SK-N-SH treated with all-trans-retinoic acid at 6 μM for 48 hours (cell line): ENCODE measurements at regions not wholly inside any gene's neighbourhood (a gene's known extent, or its start where the extent isn't known, plus 50 kb on each side); places are given as distances from the start of the nearest gene placed in this dataset.

Source experiments
- ATAC-seq: fragments of 200-7000 bp; cut with Tn5 transposase; 3 replicates; pipeline ENCODE4 v1.9.1; 2020; ENCODE audit warnings: mild to moderate bottlenecking, moderate library complexity
- ARNTL ChIP-seq: fragments of 450-650 bp; formaldehyde crosslinking; IDR thresholded peaks from 2 replicates; pipeline ENCODE4 v1.5.0; 2020; ENCODE audit warnings: low read depth, mild to moderate bottlenecking, moderate library complexity, borderline replicate concordance
- CREB5 ChIP-seq: fragments of 250-450 bp; sonication (Bioruptor Pico); IDR thresholded peaks from 2 replicates; pipeline ENCODE4 v1.5.1; 2020; ENCODE audit warnings: low read depth, mild to moderate bottlenecking, moderate library complexity
- CSDC2 ChIP-seq: fragments of 250-450 bp; sonication (Bioruptor Pico); IDR thresholded peaks from 2 replicates; pipeline ENCODE4 v1.5.0; 2020; ENCODE audit warnings: mild to moderate bottlenecking, moderate library complexity
- ESRRG ChIP-seq: fragments of 250-450 bp; sonication (Bioruptor Pico); IDR thresholded peaks from 2 replicates; pipeline ENCODE4 v1.6.1; 2021; ENCODE audit warnings: mild to moderate bottlenecking
- ISL1 ChIP-seq: fragments of 250-450 bp; sonication (Bioruptor Pico); IDR thresholded peaks from 2 replicates; pipeline ENCODE4 v2.1.2; 2022; ENCODE audit warnings: mild to moderate bottlenecking, moderate library complexity
- OSR1 ChIP-seq: fragments of 250-450 bp; sonication (Bioruptor Pico); IDR thresholded peaks from 2 replicates; pipeline ENCODE4 v1.8.0; 2022; ENCODE audit warnings: moderate library complexity, mild to moderate bottlenecking, inconsistent platforms
- PATZ1 ChIP-seq: fragments of 250-450 bp; sonication (Bioruptor Pico); IDR thresholded peaks from 2 replicates; pipeline ENCODE4 v1.8.0; 2020; ENCODE audit warnings: mild to moderate bottlenecking, moderate library complexity, borderline replicate concordance
- PPARA ChIP-seq: fragments of 250-450 bp; sonication (Bioruptor Pico); IDR thresholded peaks from 2 replicates; pipeline ENCODE4 v1.5.0; 2020; ENCODE audit warnings: mild to moderate bottlenecking, borderline replicate concordance
- RARB ChIP-seq: fragments of 250-450 bp; sonication (Bioruptor Pico); IDR thresholded peaks from 2 replicates; pipeline ENCODE4 v1.8.0; 2021; ENCODE audit warnings: mild to moderate bottlenecking, moderate library complexity
- SNAI2 ChIP-seq: fragments of 250-450 bp; sonication (Bioruptor Pico); IDR thresholded peaks from 2 replicates; pipeline ENCODE4 v1.5.0; 2020; ENCODE audit warnings: mild to moderate bottlenecking, moderate library complexity
- TCF4 ChIP-seq: fragments of 250-450 bp; sonication (Bioruptor Pico); IDR thresholded peaks from 2 replicates; pipeline ENCODE4 v1.8.0; 2021; ENCODE audit warnings: mild to moderate bottlenecking, moderate library complexity, borderline replicate concordance
- TOX ChIP-seq: fragments of 250-450 bp; sonication (Bioruptor Pico); IDR thresholded peaks from 2 replicates; pipeline ENCODE4 v1.8.0; 2021; ENCODE audit warnings: mild to moderate bottlenecking, moderate library complexity, borderline replicate concordance
- ZC3H10 ChIP-seq: fragments of 250-450 bp; sonication (Bioruptor Pico); IDR thresholded peaks from 2 replicates; pipeline ENCODE4 v1.5.1; 2021; ENCODE audit warnings: mild to moderate bottlenecking, moderate library complexity
- ZFP3 ChIP-seq: fragments of 250-450 bp; sonication (Bioruptor Pico); IDR thresholded peaks from 2 replicates; pipeline ENCODE4 v1.5.0; 2020; ENCODE audit warnings: mild to moderate bottlenecking, moderate library complexity
- ZFP30 ChIP-seq: fragments of 450-650 bp; formaldehyde crosslinking; IDR thresholded peaks from 2 replicates; pipeline ENCODE4 v1.5.0; 2022; ENCODE audit warnings: mild to moderate bottlenecking, moderate library complexity
- ZNF565 ChIP-seq: fragments of 450-650 bp; formaldehyde crosslinking; conservative IDR thresholded peaks from 2 replicates; pipeline ENCODE4 v1.5.0; 2020; ENCODE audit warnings: low read depth, mild to moderate bottlenecking, moderate library complexity
- ZNF70 ChIP-seq: fragments of 450-650 bp; formaldehyde crosslinking; IDR thresholded peaks from 2 replicates; pipeline ENCODE4 v1.5.0; 2020; ENCODE audit warnings: mild to moderate bottlenecking, moderate library complexity
- ZNF8 ChIP-seq: fragments of 450-650 bp; formaldehyde crosslinking; IDR thresholded peaks from 2 replicates; pipeline ENCODE4 v1.5.0; 2020; ENCODE audit warnings: mild to moderate bottlenecking, moderate library complexity
- TF ChIP-seq, protein P1 (sequence below): fragments of 250-450 bp; sonication (Bioruptor Pico); IDR thresholded peaks from 2 replicates; pipeline ENCODE4 v1.5.1; 2021; ENCODE audit warnings: mild to moderate bottlenecking, moderate library complexity
- TF ChIP-seq, protein P2 (sequence below): fragments of 250-450 bp; sonication (Bioruptor Pico); IDR thresholded peaks from 2 replicates; pipeline ENCODE4 v1.8.0; 2021; ENCODE audit warnings: low read depth, mild to moderate bottlenecking, moderate library complexity, borderline replicate concordance

GRCh38 chr10:111745982-111746381 is 437.6 kb downstream of the GPAM start:
- ATAC-seq: no peak

GRCh38 chr10:111747751-111748150 is 435.8 kb downstream of the GPAM start:
- no peak for TF ChIP-seq TOX (CRISPR knock-in tag)
- TF ChIP-seq CREB5: no peak
- no peak for TF ChIP-seq SNAI2
- no peak for TF ChIP-seq ISL1 (CRISPR knock-in tag)
- TF ChIP-seq, protein P1, sequence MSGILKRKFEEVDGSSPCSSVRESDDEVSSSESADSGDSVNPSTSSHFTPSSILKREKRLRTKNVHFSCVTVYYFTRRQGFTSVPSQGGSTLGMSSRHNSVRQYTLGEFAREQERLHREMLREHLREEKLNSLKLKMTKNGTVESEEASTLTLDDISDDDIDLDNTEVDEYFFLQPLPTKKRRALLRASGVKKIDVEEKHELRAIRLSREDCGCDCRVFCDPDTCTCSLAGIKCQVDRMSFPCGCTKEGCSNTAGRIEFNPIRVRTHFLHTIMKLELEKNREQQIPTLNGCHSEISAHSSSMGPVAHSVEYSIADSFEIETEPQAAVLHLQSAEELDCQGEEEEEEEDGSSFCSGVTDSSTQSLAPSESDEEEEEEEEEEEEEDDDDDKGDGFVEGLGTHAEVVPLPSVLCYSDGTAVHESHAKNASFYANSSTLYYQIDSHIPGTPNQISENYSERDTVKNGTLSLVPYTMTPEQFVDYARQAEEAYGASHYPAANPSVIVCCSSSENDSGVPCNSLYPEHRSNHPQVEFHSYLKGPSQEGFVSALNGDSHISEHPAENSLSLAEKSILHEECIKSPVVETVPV (CRISPR knock-in tag): no peak
- TF ChIP-seq PATZ1 (CRISPR knock-in tag): no peak
- no peak for TF ChIP-seq ZNF565
- ATAC-seq: no peak

More at GRCh38 chr10:111745982-111746381, 437.6 kb downstream of the GPAM start:
- TF ChIP-seq ZNF8 (CRISPR knock-in tag) (no peak), TCF4 (CRISPR knock-in tag) (no peak), PPARA (CRISPR knock-in tag) (no peak), ZFP30 (no peak), RARB (CRISPR knock-in tag) (no peak), OSR1 (CRISPR knock-in tag) (no peak)

DNA sequence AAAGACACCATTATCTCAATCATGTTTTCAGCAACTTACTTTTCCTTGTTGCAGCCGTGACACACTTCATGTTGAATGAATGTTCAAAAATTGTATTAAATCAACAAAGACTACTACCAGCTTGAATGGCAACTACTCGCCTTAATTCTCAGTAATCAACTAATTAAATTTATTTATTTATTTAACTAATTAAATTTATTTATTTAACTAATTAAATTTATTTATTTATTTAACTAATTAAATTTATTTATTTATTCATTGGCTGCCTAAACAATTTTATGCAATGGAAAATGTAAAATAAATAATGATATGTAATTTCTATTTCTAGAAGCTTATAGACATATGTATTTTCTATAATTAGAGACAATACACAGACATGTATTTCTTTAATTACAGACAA is 435.4 kb downstream of the GPAM start:
- no peak for ATAC-seq
- TF ChIP-seq ZNF70 (CRISPR knock-in tag): no peak
- no peak for TF ChIP-seq PATZ1 (CRISPR knock-in tag)
- TF ChIP-seq TOX (CRISPR knock-in tag): no peak
- TF ChIP-seq SNAI2: no peak
- no peak for TF ChIP-seq OSR1 (CRISPR knock-in tag)
- TF ChIP-seq ARNTL (CRISPR knock-in tag): no peak
- TF ChIP-seq TCF4 (CRISPR knock-in tag): no peak
- no peak for TF ChIP-seq ISL1 (CRISPR knock-in tag)
- no peak for TF ChIP-seq RARB (CRISPR knock-in tag)
- TF ChIP-seq ZFP30: no peak
- TF ChIP-seq ESRRG: no peak
- no peak for TF ChIP-seq PPARA (CRISPR knock-in tag)
- TF ChIP-seq CSDC2: no peak
- no peak for TF ChIP-seq ZC3H10 (CRISPR knock-in tag)
- TF ChIP-seq, protein P2, sequence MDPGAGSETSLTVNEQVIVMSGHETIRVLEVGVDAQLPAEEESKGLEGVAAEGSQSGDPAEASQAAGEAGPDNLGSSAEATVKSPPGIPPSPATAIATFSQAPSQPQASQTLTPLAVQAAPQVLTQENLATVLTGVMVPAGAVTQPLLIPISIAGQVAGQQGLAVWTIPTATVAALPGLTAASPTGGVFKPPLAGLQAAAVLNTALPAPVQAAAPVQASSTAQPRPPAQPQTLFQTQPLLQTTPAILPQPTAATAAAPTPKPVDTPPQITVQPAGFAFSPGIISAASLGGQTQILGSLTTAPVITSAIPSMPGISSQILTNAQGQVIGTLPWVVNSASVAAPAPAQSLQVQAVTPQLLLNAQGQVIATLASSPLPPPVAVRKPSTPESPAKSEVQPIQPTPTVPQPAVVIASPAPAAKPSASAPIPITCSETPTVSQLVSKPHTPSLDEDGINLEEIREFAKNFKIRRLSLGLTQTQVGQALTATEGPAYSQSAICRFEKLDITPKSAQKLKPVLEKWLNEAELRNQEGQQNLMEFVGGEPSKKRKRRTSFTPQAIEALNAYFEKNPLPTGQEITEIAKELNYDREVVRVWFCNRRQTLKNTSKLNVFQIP (CRISPR knock-in tag): no peak
- no peak for TF ChIP-seq ZFP3 (CRISPR knock-in tag)
- TF ChIP-seq CREB5: no peak
